SU-DHL-6 (cell line): ENCODE measurements at regions not wholly inside any gene's neighbourhood (a gene's known extent, or its start where the extent isn't known, plus 50 kb on each side); places are given as distances from the start of the nearest gene placed in this dataset.

Experiments
- H2AFZ ChIP-seq: fragments of 200-600 bp; sonication (generic); 2 replicates; pipeline ENCODE4 v1.6.1; 2014; ENCODE audit warnings: low read depth, mild to moderate bottlenecking, moderate library complexity, mixed read lengths, antibody characterized with exemption, low read length; ENCODE audit not compliant: severe bottlenecking
- H3F3A ChIP-seq: fragments of 200-600 bp; shearing (Covaris generic); 2 replicates; pipeline ENCODE4 v1.6.0; 2016; ENCODE audit warnings: antibody characterized with exemption, mild to moderate bottlenecking; ENCODE audit not compliant: insufficient read depth
- H3K27ac ChIP-seq: fragments of 200-600 bp; sonication (generic); 2 replicates; pipeline ENCODE4 v1.5.1; 2016; ENCODE audit warnings: low read depth, mild to moderate bottlenecking, low read length, moderate library complexity, mixed read lengths
- H3K27me3 ChIP-seq: fragments of 200-600 bp; sonication (generic), shearing (Covaris generic); 2 replicates; pipeline ENCODE4 v1.6.0; 2014; ENCODE audit warnings: mild to moderate bottlenecking, low read length
- H3K36me3 ChIP-seq: fragments of 200-600 bp; sonication (generic); 2 replicates; pipeline ENCODE4 v1.6.1; 2014; ENCODE audit warnings: mild to moderate bottlenecking, low read length, mixed read lengths
- H3K4me2 ChIP-seq: fragments of 300-600, 200-600 bp; shearing (Covaris generic), sonication (generic); 2 replicates; pipeline ENCODE4 v1.6.0; 2014; ENCODE audit warnings: low read length, low read depth, mild to moderate bottlenecking; ENCODE audit not compliant: poor library complexity, severe bottlenecking
- H3K4me3 ChIP-seq: fragments of 200-600 bp; sonication (generic); 2 replicates; pipeline ENCODE4 v1.5.1; 2014; ENCODE audit warnings: antibody characterized with exemption, low read length, mild to moderate bottlenecking, mixed read lengths; ENCODE audit not compliant: insufficient read depth, poor library complexity, severe bottlenecking
- H3K79me2 ChIP-seq: fragments of 200-600 bp; sonication (generic); 2 replicates; pipeline ENCODE4 v1.6.1; 2014; ENCODE audit warnings: mild to moderate bottlenecking, low read length, moderate library complexity; ENCODE audit not compliant: insufficient read depth
- H3K9ac ChIP-seq: fragments of 200-600 bp; sonication (generic); 2 replicates; pipeline ENCODE4 v1.7.0; 2014; ENCODE audit warnings: mild to moderate bottlenecking, low read length
- H3K9me2 ChIP-seq: fragments of 200-600 bp; sonication (generic); replicated peaks from 2 replicates; pipeline ENCODE4 v1.6.1; 2014; ENCODE audit warnings: low read length; ENCODE audit not compliant: insufficient read depth
- H3K9me3 ChIP-seq: fragments of 200-600 bp; sonication (generic); 2 replicates; pipeline ENCODE4 v1.6.1; 2014; ENCODE audit warnings: low read length, mixed read lengths; ENCODE audit not compliant: insufficient read depth
- H4K20me1 ChIP-seq: fragments of 200-600 bp; sonication (generic); 2 replicates; pipeline ENCODE4 v1.6.1; 2014; ENCODE audit warnings: low read depth, mild to moderate bottlenecking, antibody characterized with exemption, low read length, moderate library complexity, mixed read lengths
- EZH2phosphoT487 ChIP-seq: fragments of 200-600 bp; sonication (generic), shearing (Covaris generic); conservative IDR thresholded peaks from 2 replicates; pipeline ENCODE4 v1.6.1; 2018; ENCODE audit warnings: mild to moderate bottlenecking, antibody characterized with exemption, low read length, moderate library complexity, mixed read lengths
- TF ChIP-seq, protein P1 (sequence below): fragments of 200-600 bp; sonication (generic); IDR thresholded peaks from one replicate; pipeline ENCODE4 v1.5.1; 2017; ENCODE audit warnings: antibody characterized with exemption, mild to moderate bottlenecking, low read length, moderate library complexity; ENCODE audit not compliant: insufficient read depth, poor library complexity, severe bottlenecking

DNA sequence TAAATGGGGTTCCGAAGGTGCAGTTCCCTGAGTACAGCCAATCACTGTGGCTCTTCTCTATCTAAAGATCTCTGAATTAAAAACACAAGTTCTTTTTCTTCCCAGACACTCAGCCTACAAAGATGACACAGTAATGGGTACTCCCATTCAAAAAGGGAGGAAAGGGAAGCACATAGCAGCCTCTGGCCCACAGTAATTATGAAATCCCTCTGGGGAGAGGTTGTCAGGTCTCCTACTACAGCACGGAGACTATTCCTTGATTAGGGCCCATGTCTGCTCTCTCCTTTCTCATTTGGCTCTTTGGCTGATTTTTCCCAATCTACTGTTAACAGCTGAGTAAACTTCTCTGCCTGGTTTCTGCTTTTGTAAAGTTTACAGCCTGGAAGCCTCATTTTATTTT lies 62.0 kb upstream of the RANBP3L start:
- Histone ChIP-seq H3K27me3 (no peaks in the 10 kb centered on the region), H3K9me3 (no peaks in the 10 kb centered on the region), H2AFZ (no peak overlapping the region), H3K79me2 (no peaks in the 10 kb centered on the region), H3K9ac (no peak overlapping the region), H3K9me2 (no peaks in the 10 kb centered on the region), H3K4me3 (no peak overlapping the region), H4K20me1 (no peaks in the 10 kb centered on the region), H3F3A (no peaks in the 10 kb centered on the region), H3K4me2 (no peak overlapping the region), H3K27ac (no peak overlapping the region), H3K36me3 (no peaks in the 10 kb centered on the region)
- no peak for TF ChIP-seq EZH2phosphoT487
- TF ChIP-seq, protein P1, sequence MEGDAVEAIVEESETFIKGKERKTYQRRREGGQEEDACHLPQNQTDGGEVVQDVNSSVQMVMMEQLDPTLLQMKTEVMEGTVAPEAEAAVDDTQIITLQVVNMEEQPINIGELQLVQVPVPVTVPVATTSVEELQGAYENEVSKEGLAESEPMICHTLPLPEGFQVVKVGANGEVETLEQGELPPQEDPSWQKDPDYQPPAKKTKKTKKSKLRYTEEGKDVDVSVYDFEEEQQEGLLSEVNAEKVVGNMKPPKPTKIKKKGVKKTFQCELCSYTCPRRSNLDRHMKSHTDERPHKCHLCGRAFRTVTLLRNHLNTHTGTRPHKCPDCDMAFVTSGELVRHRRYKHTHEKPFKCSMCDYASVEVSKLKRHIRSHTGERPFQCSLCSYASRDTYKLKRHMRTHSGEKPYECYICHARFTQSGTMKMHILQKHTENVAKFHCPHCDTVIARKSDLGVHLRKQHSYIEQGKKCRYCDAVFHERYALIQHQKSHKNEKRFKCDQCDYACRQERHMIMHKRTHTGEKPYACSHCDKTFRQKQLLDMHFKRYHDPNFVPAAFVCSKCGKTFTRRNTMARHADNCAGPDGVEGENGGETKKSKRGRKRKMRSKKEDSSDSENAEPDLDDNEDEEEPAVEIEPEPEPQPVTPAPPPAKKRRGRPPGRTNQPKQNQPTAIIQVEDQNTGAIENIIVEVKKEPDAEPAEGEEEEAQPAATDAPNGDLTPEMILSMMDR = no peak

DNA sequence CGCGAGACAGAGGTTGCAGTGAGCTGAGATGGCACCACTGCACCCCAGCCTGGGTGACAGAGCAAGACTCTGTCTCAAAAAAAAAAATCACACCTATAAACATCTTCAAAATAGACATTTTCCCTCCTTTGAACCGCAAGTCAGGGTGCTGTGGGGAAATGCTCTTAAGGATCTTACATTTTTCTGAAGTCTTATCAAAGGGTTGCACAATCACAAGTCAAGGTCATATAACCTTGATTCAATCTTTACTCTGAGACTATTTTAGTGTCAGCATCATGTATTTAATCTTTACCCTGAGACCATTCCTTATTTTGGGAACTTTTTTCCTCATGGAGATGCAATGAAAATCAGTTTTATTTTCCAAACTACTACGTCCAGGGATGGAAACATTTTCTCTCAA lies 62.8 kb upstream of the RANBP3L start:
- Histone ChIP-seq H3K27me3 (no peaks in the 10 kb centered on the region), H3K9me2 (no peaks in the 10 kb centered on the region), H3K9me3 (no peaks in the 10 kb centered on the region), H3K36me3 (no peaks in the 10 kb centered on the region), H3K9ac (no peak overlapping the region), H3K4me2 (no peak overlapping the region), H3K4me3 (no peak overlapping the region), H3F3A (no peaks in the 10 kb centered on the region), H4K20me1 (no peaks in the 10 kb centered on the region), H3K79me2 (no peaks in the 10 kb centered on the region), H2AFZ (no peak overlapping the region), H3K27ac (no peak overlapping the region)
- no peak for TF ChIP-seq EZH2phosphoT487
- TF ChIP-seq, protein P1 = no peak

DNA sequence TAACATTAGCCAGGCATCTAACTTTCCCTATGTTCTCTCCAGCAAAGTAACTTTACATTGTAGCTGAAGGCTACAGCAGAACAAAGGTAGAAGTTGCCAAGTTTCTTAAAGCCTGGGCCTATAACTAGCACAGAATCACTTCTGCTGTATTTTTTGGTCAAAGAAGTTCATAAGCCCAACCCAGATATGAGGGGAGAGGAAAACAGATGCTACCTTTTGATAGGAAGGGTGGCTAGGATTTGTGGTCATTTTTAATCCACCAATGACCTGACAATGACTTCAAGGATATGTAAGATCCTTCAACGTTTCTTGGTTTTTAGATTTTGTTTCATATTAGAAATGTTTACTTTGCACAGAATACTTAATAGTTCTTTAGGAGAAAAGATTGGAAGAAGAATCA lies 64.2 kb upstream of the RANBP3L start:
- Histone ChIP-seq H3K36me3 (no peaks in the 10 kb centered on the region), H3K27ac (no peak overlapping the region)
- TF ChIP-seq, protein P1 = no peak
- TF ChIP-seq EZH2phosphoT487 = no peak

DNA sequence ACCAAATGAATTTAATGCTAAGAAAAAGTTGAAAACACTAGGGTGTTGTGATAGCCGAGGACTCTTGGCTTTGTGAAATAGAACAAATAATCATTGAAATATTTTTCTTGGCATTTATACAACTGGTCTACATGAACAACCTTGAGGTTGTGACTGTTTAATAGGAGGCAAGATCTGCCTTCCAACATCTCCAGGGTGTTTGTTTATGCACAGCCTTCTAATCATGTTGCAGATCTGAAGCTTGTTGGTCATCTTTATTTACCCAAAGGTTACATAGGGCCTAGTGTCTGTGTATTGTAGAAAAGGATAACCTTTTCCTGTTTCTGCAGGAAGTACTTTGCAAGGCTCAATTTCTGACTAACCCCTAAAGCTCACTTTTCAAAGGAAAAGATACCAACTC lies 65.2 kb upstream of the RANBP3L start:
- Histone ChIP-seq H4K20me1 (no peaks in the 10 kb centered on the region), H3K79me2 (no peaks in the 10 kb centered on the region), H3K9me3 (no peaks in the 10 kb centered on the region), H3K9me2 (no peaks in the 10 kb centered on the region), H3K36me3 (no peaks in the 10 kb centered on the region), H3K27ac (no peak overlapping the region), H3F3A (no peaks in the 10 kb centered on the region), H3K4me3 (no peak overlapping the region), H3K27me3 (no peaks in the 10 kb centered on the region), H3K4me2 (no peak overlapping the region), H3K9ac (no peak overlapping the region), H2AFZ (no peak overlapping the region)
- TF ChIP-seq, protein P1 = no peak
- no peak for TF ChIP-seq EZH2phosphoT487

More for the DNA sequence above, 64.2 kb upstream of the RANBP3L start:
- Histone ChIP-seq H3K9me3 (no peaks in the 10 kb centered on the region), H3K27me3 (no peaks in the 10 kb centered on the region), H2AFZ (no peak overlapping the region), H3K9me2 (no peaks in the 10 kb centered on the region), H3K4me2 (no peak overlapping the region), H3F3A (no peaks in the 10 kb centered on the region), H3K79me2 (no peaks in the 10 kb centered on the region), H4K20me1 (no peaks in the 10 kb centered on the region), H3K4me3 (no peak overlapping the region), H3K9ac (no peak overlapping the region)
